CD1c-positive myeloid dendritic cell (primary cell): ENCODE measurements at regions not wholly inside any gene's neighbourhood (a gene's known extent, or its start where the extent isn't known, plus 50 kb on each side); places are given as distances from the start of the nearest gene placed in this dataset.
"Not testable (repeated sequence)": the region's sequence is repeated elsewhere in the genome, so short reads cannot be mapped to it uniquely, and the experiment has no call there.

Experiments
- DNase-seq: peaks from one replicate; pipeline ENCODE4 v3.0.0-alpha.2; 2016; ENCODE audit errors: extremely low spot score

- peak; percentile 26 for DNase-seq
These were observed 224.7 kb upstream of the EGLN3 start for GRCh38 chr14:34175574-34175973.

- no peak for DNase-seq
These were observed 224.1 kb upstream of the EGLN3 start for GRCh38 chr14:34174973-34175372.

- DNase-seq = no peak
These were observed 223.0 kb upstream of the EGLN3 start for GRCh38 chr14:34173916-34174315.

GRCh38 chr14:34172550-34173368, 221.9 kb upstream of the EGLN3 start:
- DNase-seq = no peak

- DNase-seq = no peak
These were observed 221.2 kb upstream of the EGLN3 start for GRCh38 chr14:34172173-34172451.

- DNase-seq = no peak
These were observed 220.7 kb upstream of the EGLN3 start for GRCh38 chr14:34171431-34172172.

- no peak for DNase-seq
These were observed 220.0 kb upstream of the EGLN3 start for GRCh38 chr14:34170882-34171281.

- no peak for DNase-seq
These were observed 218.7 kb upstream of the EGLN3 start for GRCh38 chr14:34169561-34169960.

- DNase-seq = no peak
These were observed 217.8 kb upstream of the EGLN3 start for GRCh38 chr14:34168656-34169055.

GRCh38 chr14:34165847-34166350, 215.0 kb upstream of the EGLN3 start:
- DNase-seq = no peak

GRCh38 chr14:34164162-34164864, 213.4 kb upstream of the EGLN3 start:
- no peak for DNase-seq

GRCh38 chr14:34161351-34162082, 210.6 kb upstream of the EGLN3 start:
- no peak for DNase-seq

GRCh38 chr14:34160619-34161018, 209.7 kb upstream of the EGLN3 start:
- DNase-seq = no peak

- DNase-seq = no peak
These were observed 206.8 kb upstream of the EGLN3 start for GRCh38 chr14:34157651-34158050.

- DNase-seq = no peak
These were observed 196.6 kb upstream of the EGLN3 start for GRCh38 chr14:34147461-34147860.

GRCh38 chr14:34140127-34140526, 189.3 kb upstream of the EGLN3 start:
- DNase-seq = not testable (repeated sequence)

- not testable (repeated sequence) for DNase-seq
These were observed 188.6 kb upstream of the EGLN3 start for GRCh38 chr14:34139160-34140121.

GRCh38 chr14:34138175-34138574, 187.3 kb upstream of the EGLN3 start:
- no peak for DNase-seq

- DNase-seq = no peak
These were observed 186.3 kb upstream of the EGLN3 start for GRCh38 chr14:34137001-34137745.

GRCh38 chr14:34135492-34135891, 184.6 kb upstream of the EGLN3 start:
- no peak for DNase-seq
